A549 (cell line): ENCODE measurements at regions not wholly inside any gene's neighbourhood (a gene's known extent, or its start where the extent isn't known, plus 50 kb on each side); places are given as distances from the start of the nearest gene placed in this dataset.

ENCODE experiments used
- CEBPB ChIP-seq, 2 experiments: fragments of >200 bp in 1 of 2; sonication (Bioruptor Twin) in 1 of 2; formaldehyde crosslinking in 1 of 2; IDR thresholded peaks; 2 replicates each; pipeline ENCODE4 v1.6.1; 2012 to 2016
- CHD2 ChIP-seq: fragments of 150-350 bp; IDR thresholded peaks from 2 replicates; pipeline ENCODE4 v1.6.1; 2014; ENCODE audit warnings: low read length; ENCODE audit not compliant: partially characterized antibody
- FOSL2 ChIP-seq, 2 experiments: fragments of 450-650 bp in 1 of 2; fragments of >200 bp in 1 of 2; sonication (Bioruptor Twin) in 1 of 2; formaldehyde crosslinking; IDR thresholded peaks; 2 replicates each; pipeline versions ENCODE4 v1.5.0 to v1.6.1; 2016 to 2020; ENCODE audit warnings: mild to moderate bottlenecking in 1 of 2, moderate library complexity in 1 of 2
- HDAC2 ChIP-seq: fragments of 200-600 bp; sonication (generic); IDR thresholded peaks from 2 replicates; pipeline ENCODE4 v1.6.1; 2016
- POLR2A ChIP-seq: IDR thresholded peaks from 2 replicates; pipeline ENCODE4 v1.6.1; 2012; ENCODE audit warnings: mild to moderate bottlenecking, low read length
- ZNF302 ChIP-seq: fragments of 250-450 bp; sonication (Bioruptor Pico); IDR thresholded peaks from 2 replicates; pipeline ENCODE4 v1.9.0; 2021; ENCODE audit warnings: inconsistent platforms, mild to moderate bottlenecking, moderate library complexity
- TF ChIP-seq, protein P1 (sequence below): fragments of >200 bp; sonication (Bioruptor Twin); formaldehyde crosslinking; IDR thresholded peaks from 3 replicates; pipeline ENCODE4 v1.5.1; 2016
- TF ChIP-seq, protein P2 (sequence below): fragments of 250-450 bp; sonication (Bioruptor Pico); IDR thresholded peaks from 2 replicates; pipeline ENCODE4 v1.5.0; 2021; ENCODE audit warnings: mild to moderate bottlenecking, moderate library complexity, borderline replicate concordance
- TF ChIP-seq, protein P3 (sequence below): fragments of >200 bp; sonication (Bioruptor Twin); formaldehyde crosslinking; IDR thresholded peaks from 3 replicates; pipeline ENCODE4 v1.6.1; 2016

DNA sequence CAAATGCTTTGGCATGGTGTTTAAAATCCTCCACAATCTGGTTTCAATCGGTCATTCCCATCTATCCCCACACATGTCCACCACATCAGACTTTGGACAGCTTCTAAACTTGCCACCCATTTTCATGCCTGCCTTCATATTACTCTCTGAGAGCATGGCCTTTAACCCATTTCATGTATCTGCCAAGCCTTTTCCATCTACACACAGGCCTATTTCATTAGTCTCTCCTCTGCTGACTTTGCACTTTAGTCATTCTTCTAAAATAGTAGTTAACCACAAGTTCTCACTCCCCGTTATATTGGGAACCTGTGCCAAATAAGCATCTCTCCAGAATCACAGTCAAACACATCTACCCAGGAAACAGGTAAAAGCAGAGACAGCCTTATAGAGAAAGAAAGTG is 142.2 kb downstream of the MZT1 start:
- TF ChIP-seq HDAC2 = no peak
- no peak for TF ChIP-seq CHD2
- no peak for TF ChIP-seq CEBPB (IDR thresholded peaks at IDR 0.05)
- TF ChIP-seq, protein P1, sequence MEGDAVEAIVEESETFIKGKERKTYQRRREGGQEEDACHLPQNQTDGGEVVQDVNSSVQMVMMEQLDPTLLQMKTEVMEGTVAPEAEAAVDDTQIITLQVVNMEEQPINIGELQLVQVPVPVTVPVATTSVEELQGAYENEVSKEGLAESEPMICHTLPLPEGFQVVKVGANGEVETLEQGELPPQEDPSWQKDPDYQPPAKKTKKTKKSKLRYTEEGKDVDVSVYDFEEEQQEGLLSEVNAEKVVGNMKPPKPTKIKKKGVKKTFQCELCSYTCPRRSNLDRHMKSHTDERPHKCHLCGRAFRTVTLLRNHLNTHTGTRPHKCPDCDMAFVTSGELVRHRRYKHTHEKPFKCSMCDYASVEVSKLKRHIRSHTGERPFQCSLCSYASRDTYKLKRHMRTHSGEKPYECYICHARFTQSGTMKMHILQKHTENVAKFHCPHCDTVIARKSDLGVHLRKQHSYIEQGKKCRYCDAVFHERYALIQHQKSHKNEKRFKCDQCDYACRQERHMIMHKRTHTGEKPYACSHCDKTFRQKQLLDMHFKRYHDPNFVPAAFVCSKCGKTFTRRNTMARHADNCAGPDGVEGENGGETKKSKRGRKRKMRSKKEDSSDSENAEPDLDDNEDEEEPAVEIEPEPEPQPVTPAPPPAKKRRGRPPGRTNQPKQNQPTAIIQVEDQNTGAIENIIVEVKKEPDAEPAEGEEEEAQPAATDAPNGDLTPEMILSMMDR = no peak
- TF ChIP-seq, protein P2, sequence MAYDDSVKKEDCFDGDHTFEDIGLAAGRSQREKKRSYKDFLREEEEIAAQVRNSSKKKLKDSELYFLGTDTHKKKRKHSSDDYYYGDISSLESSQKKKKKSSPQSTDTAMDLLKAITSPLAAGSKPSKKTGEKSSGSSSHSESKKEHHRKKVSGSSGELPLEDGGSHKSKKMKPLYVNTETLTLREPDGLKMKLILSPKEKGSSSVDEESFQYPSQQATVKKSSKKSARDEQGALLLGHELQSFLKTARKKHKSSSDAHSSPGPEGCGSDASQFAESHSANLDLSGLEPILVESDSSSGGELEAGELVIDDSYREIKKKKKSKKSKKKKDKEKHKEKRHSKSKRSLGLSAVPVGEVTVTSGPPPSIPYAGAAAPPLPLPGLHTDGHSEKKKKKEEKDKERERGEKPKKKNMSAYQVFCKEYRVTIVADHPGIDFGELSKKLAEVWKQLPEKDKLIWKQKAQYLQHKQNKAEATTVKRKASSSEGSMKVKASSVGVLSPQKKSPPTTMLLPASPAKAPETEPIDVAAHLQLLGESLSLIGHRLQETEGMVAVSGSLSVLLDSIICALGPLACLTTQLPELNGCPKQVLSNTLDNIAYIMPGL (CRISPR knock-in tag) = no peak
- TF ChIP-seq POLR2A = no peak
- TF ChIP-seq, protein P3, sequence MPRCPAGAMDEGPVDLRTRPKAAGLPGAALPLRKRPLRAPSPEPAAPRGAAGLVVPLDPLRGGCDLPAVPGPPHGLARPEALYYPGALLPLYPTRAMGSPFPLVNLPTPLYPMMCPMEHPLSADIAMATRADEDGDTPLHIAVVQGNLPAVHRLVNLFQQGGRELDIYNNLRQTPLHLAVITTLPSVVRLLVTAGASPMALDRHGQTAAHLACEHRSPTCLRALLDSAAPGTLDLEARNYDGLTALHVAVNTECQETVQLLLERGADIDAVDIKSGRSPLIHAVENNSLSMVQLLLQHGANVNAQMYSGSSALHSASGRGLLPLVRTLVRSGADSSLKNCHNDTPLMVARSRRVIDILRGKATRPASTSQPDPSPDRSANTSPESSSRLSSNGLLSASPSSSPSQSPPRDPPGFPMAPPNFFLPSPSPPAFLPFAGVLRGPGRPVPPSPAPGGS = no peak
- TF ChIP-seq FOSL2 (IDR thresholded peaks at IDR 0.05) = no peak
- TF ChIP-seq FOSL2 (CRISPR knock-in tag; IDR thresholded peaks at IDR 0.05) = no peak
- TF ChIP-seq ZNF302 (CRISPR knock-in tag) = no peak
